Hepatocyte (in vitro differentiated cells): ENCODE measurements at regions not wholly inside any gene's neighbourhood (a gene's known extent, or its start where the extent isn't known, plus 50 kb on each side); places are given as distances from the start of the nearest gene placed in this dataset.

Experiments
- DNase-seq: peaks from one replicate; pipeline ENCODE4 v3.0.0-alpha.2; 2016; ENCODE audit warnings: low spot score
- H2AFZ ChIP-seq: fragments of 200-600 bp; sonication (generic); 2 replicates; pipeline ENCODE4 v1.6.0; 2016; ENCODE audit warnings: antibody characterized with exemption, mild to moderate bottlenecking
- H3K27ac ChIP-seq: fragments of 200-600 bp; sonication (generic); 2 replicates; pipeline ENCODE4 v1.5.1; 2016; ENCODE audit warnings: mild to moderate bottlenecking
- H3K27me3 ChIP-seq: fragments of 200-600 bp; sonication (generic); 2 replicates; pipeline ENCODE4 v1.6.1; 2016
- H3K36me3 ChIP-seq: fragments of 200-600 bp; sonication (generic); replicated peaks from 2 replicates; pipeline ENCODE4 v1.5.1; 2016; ENCODE audit warnings: low read depth; ENCODE audit not compliant: insufficient read depth
- H3K4me1 ChIP-seq: fragments of 200-600 bp; sonication (generic); 2 replicates; pipeline ENCODE4 v1.5.1; 2016; ENCODE audit warnings: mild to moderate bottlenecking, moderate library complexity; ENCODE audit not compliant: insufficient read depth
- H3K4me2 ChIP-seq: fragments of 200-600 bp; sonication (generic); 2 replicates; pipeline ENCODE4 v1.6.0; 2016
- H3K4me3 ChIP-seq: fragments of 200-600 bp; sonication (generic); 2 replicates; pipeline ENCODE4 v1.5.1; 2016; ENCODE audit warnings: mild to moderate bottlenecking
- H3K79me2 ChIP-seq: fragments of 200-600 bp; sonication (generic); 2 replicates; pipeline ENCODE4 v1.6.0; 2017; ENCODE audit warnings: mild to moderate bottlenecking
- H3K9me2 ChIP-seq: fragments of 200-600 bp; sonication (generic); replicated peaks from 2 replicates; pipeline ENCODE4 v1.6.0; 2017; ENCODE audit warnings: mild to moderate bottlenecking; ENCODE audit not compliant: insufficient read depth
- H3K9me3 ChIP-seq: fragments of 200-600 bp; sonication (generic); 2 replicates; pipeline ENCODE4 v1.5.1; 2016; ENCODE audit warnings: low read depth, mild to moderate bottlenecking
- H4K20me1 ChIP-seq: fragments of 200-600 bp; sonication (generic); 2 replicates; pipeline ENCODE4 v1.6.0; 2016; ENCODE audit warnings: mild to moderate bottlenecking; ENCODE audit not compliant: insufficient read depth, poor library complexity, severe bottlenecking
- EZH2 ChIP-seq: fragments of 200-600 bp; sonication (generic); IDR thresholded peaks from 2 replicates; pipeline ENCODE4 v1.6.1; 2016; ENCODE audit warnings: antibody characterized with exemption, mild to moderate bottlenecking, borderline replicate concordance
- EZH2phosphoT487 ChIP-seq: fragments of 200-600 bp; sonication (generic); IDR thresholded peaks from one replicate; pipeline ENCODE4 v1.6.1; 2018; ENCODE audit warnings: antibody characterized with exemption, mild to moderate bottlenecking, low read depth, moderate library complexity; ENCODE audit not compliant: unreplicated experiment, severe bottlenecking
- WGBS: methylation state at CpG from one replicate; pipeline ENCODE4 v1.1.6; 2016; ENCODE audit warnings: low lambda C conversion rate; ENCODE audit errors: missing lambda C conversion rate; 5-methylcytosine and 5-hydroxymethylcytosine counted together
- TF ChIP-seq, protein P1 (sequence below): fragments of 200-600 bp; sonication (generic); IDR thresholded peaks from 2 replicates; pipeline ENCODE4 v1.5.1; 2016; ENCODE audit warnings: antibody characterized with exemption, mild to moderate bottlenecking; ENCODE audit not compliant: poor library complexity

DNA sequence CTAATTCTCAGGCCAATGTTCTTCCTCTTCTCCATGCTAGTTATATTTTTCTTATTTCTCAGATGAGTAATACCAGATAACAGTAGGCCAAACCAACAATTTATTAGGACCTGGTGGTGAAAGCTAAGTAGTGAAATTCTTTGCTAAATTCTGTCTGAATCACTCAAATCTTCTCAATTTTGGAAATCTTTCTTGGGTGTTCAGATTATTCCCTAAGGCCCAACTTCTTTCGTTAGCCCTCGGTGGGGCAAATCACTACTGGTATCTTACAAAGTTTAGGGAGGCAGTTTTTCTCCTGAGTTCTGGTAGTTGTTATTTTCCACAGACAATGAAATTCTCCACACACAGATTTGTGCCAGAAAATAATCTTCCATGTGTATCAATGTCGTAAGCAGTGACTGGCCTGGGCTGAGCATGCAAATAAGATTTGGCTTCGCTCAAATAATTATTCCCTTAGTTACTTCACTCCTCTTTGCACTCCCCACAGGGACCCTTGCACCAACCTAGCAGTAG lies 443.5 kb upstream of the SLC14A2 start:
- 93% methylated on average over 4 of the region's 4 CpGs for WGBS
- no peak for TF ChIP-seq EZH2phosphoT487
- TF ChIP-seq EZH2 = no peak
- TF ChIP-seq, protein P1, sequence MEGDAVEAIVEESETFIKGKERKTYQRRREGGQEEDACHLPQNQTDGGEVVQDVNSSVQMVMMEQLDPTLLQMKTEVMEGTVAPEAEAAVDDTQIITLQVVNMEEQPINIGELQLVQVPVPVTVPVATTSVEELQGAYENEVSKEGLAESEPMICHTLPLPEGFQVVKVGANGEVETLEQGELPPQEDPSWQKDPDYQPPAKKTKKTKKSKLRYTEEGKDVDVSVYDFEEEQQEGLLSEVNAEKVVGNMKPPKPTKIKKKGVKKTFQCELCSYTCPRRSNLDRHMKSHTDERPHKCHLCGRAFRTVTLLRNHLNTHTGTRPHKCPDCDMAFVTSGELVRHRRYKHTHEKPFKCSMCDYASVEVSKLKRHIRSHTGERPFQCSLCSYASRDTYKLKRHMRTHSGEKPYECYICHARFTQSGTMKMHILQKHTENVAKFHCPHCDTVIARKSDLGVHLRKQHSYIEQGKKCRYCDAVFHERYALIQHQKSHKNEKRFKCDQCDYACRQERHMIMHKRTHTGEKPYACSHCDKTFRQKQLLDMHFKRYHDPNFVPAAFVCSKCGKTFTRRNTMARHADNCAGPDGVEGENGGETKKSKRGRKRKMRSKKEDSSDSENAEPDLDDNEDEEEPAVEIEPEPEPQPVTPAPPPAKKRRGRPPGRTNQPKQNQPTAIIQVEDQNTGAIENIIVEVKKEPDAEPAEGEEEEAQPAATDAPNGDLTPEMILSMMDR = no peak
- no peaks in the 10 kb centered on the region for H4K20me1 ChIP-seq
- H2AFZ ChIP-seq = no peak overlapping the region
- H3K9me3 ChIP-seq = no peaks in the 10 kb centered on the region
- H3K9me2 ChIP-seq = no peaks in the 10 kb centered on the region
- no peaks in the 10 kb centered on the region for H3K27me3 ChIP-seq
- H3K79me2 ChIP-seq = no peaks in the 10 kb centered on the region
- DNase-seq = no peak
- H3K4me3 ChIP-seq = no peak overlapping the region
- no peaks in the 10 kb centered on the region for H3K36me3 ChIP-seq
- peaks cover 9% of the 10 kb centered on the region for H3K4me1 ChIP-seq
- H3K27ac ChIP-seq = no peak overlapping the region
- no peak overlapping the region for H3K4me2 ChIP-seq

DNA sequence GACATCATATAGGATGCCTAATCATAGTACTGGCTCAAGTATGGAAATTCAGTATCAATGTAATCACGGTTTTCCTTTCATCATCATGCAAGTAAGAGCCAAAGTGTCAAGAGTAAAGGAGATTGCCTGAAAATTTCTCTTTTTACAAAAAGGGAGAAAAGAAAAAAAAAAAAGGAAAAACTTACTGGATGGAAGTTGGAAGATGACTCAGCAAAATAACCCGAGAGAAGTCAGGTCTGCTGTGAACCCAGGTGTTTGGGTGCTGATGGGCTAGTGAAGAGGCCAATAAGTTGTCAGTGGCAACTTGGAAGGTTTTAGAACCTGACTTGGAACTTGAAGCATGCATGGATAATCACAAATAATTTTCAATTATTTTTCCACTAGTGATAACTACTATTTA lies 441.9 kb upstream of the SLC14A2 start:
- H2AFZ ChIP-seq = no peak overlapping the region
- no peaks in the 10 kb centered on the region for H3K79me2 ChIP-seq
- no peak overlapping the region for H3K4me3 ChIP-seq
- H4K20me1 ChIP-seq = no peaks in the 10 kb centered on the region
- H3K36me3 ChIP-seq = no peaks in the 10 kb centered on the region
- TF ChIP-seq, protein P1 = no peak
- TF ChIP-seq EZH2phosphoT487 (no peak), EZH2 (no peak)
- no peaks in the 10 kb centered on the region for H3K4me1 ChIP-seq
- no peak overlapping the region for H3K4me2 ChIP-seq
- 88% methylated on average over 2 of the region's 2 CpGs for WGBS
- no peaks in the 10 kb centered on the region for H3K27me3 ChIP-seq
- no peaks in the 10 kb centered on the region for H3K9me2 ChIP-seq
- no peak overlapping the region for H3K27ac ChIP-seq
- DNase-seq = no peak
- H3K9me3 ChIP-seq = no peaks in the 10 kb centered on the region

DNA sequence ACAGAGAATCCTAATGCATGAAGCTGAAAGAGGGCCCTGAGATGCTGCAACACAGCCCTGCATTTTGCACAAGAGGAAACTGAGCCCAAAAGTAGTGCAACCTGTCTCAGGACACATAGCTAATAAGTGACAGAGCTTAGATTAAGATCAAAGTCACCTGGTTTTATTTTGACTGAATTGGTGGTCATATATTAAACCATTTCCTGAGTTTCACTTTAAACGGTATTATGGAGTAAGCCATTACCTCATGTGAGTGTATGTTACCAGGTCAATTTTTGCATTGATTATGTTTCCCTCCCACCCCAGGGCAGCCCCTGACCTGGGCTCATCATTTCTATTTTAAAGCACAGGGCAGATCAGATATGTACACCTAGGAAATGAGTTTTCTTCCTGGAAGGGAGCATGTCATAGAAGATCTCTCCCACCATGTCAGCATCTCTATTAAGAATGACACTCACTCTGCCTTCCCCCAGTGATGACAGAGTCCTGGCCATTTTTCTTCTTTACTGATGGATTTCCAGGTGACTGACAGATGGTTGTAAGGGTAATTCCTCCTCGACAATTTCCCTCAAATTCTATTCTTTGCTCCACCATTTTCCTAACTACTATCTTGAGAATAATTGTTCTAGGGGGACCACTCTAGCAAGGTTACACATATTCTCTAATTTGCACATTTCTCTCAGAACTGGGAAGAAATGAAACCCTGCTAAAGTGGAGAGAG lies 441.3 kb upstream of the SLC14A2 start:
- H3K27ac ChIP-seq = no peak overlapping the region
- no peaks in the 10 kb centered on the region for H3K36me3 ChIP-seq
- no peak for DNase-seq
- WGBS = 55% methylated on average over 2 of the region's 2 CpGs
- no peaks in the 10 kb centered on the region for H3K9me2 ChIP-seq
- H3K79me2 ChIP-seq = no peaks in the 10 kb centered on the region
- no peaks in the 10 kb centered on the region for H3K4me1 ChIP-seq
- H3K9me3 ChIP-seq = no peaks in the 10 kb centered on the region
- no peaks in the 10 kb centered on the region for H3K27me3 ChIP-seq
- no peak for TF ChIP-seq EZH2phosphoT487
- TF ChIP-seq, protein P1 = no peak
- no peak for TF ChIP-seq EZH2
- H2AFZ ChIP-seq = no peak overlapping the region
- no peak overlapping the region for H3K4me2 ChIP-seq
- no peak overlapping the region for H3K4me3 ChIP-seq
- no peaks in the 10 kb centered on the region for H4K20me1 ChIP-seq
